ENCODE measurements at regions not wholly inside any gene's neighbourhood (a gene's known extent, or its start where the extent isn't known, plus 50 kb on each side); places are given as distances from the start of the nearest gene placed in this dataset.

DNA sequence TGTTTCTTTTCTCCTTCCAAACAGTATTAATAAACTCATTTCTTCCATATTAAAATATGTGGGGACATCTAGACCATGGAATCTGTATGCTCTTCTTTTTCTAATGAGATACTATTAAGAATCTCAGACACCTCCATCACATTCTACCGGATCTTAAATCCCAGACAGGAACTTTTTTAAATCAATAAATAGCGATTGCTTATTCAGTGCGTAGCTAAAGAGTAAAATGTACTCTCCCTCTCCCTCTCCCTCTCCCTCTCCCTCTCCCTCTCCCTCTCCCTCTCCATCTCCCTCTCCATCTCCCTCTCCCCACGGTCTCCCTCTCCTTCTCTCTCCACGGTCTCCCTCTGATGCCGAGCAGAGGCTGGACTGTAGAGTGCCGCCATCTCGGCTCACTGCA lies 297.0 kb downstream of the HNRNPD start:
- TF ChIP-seq, protein P1, sequence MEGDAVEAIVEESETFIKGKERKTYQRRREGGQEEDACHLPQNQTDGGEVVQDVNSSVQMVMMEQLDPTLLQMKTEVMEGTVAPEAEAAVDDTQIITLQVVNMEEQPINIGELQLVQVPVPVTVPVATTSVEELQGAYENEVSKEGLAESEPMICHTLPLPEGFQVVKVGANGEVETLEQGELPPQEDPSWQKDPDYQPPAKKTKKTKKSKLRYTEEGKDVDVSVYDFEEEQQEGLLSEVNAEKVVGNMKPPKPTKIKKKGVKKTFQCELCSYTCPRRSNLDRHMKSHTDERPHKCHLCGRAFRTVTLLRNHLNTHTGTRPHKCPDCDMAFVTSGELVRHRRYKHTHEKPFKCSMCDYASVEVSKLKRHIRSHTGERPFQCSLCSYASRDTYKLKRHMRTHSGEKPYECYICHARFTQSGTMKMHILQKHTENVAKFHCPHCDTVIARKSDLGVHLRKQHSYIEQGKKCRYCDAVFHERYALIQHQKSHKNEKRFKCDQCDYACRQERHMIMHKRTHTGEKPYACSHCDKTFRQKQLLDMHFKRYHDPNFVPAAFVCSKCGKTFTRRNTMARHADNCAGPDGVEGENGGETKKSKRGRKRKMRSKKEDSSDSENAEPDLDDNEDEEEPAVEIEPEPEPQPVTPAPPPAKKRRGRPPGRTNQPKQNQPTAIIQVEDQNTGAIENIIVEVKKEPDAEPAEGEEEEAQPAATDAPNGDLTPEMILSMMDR (IDR thresholded peaks at IDR 0.05) = no peak
- no peak for TF ChIP-seq ZFX (IDR thresholded peaks at IDR 0.05; ENCODE audit: borderline replicate concordance)

Data from 22Rv1 (cell line).